IPS-NIHi7 (cell line): ENCODE measurements at regions not wholly inside any gene's neighbourhood (a gene's known extent, or its start where the extent isn't known, plus 50 kb on each side); places are given as distances from the start of the nearest gene placed in this dataset.
A peak's percentile ranks its signal among the peaks of the same experiment; 100 is the strongest.
"Not testable (repeated sequence)": the region's sequence is repeated elsewhere in the genome, so short reads cannot be mapped to it uniquely, and the experiment has no call there.

Experiments used
- DNase-seq: peaks from one replicate; pipeline ENCODE4 v3.0.0; 2012; ENCODE audit warnings: mixed read lengths; ENCODE audit errors: extremely low spot score

DNA sequence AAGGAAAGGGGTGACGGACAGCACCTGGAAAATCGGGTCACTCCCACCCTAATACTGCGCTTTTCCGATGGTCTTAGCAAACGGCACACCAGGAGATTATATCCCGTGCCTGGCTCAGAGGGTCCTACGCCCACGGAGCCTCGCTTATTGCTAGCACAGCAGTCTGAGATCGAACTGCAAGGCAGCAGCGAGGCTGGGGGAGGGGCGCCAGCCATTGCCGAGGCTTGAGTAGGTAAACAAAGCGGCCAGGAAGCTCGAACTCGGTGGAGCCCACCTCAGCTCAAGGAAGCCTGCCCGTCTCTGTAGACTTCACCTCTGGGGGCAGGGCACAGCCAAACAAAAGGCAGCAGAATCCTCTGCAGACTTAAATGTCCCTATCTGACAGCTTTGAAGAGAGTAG is 91.5 kb upstream of the MBIP start:
- DNase-seq = not testable (repeated sequence)

DNA sequence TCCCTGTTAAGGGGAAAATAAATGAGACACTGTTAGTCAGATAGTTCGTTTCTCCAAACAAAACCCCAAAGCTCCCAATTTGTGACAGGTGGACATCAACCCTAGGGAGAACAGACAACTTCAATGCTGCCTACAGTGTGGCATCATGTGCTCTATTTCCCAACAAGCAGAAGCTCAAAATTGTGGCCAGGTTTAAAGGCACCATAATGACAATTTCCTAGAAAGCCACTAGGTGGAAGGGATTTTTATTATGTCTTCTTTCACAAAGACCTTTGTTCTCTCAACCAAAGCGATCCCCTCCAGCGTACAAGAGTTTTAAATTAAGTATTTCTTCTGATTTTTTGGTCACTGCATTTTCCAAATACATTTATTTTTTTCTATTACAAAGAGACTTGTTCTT is 88.0 kb upstream of the MBIP start:
- no peak for DNase-seq

DNA sequence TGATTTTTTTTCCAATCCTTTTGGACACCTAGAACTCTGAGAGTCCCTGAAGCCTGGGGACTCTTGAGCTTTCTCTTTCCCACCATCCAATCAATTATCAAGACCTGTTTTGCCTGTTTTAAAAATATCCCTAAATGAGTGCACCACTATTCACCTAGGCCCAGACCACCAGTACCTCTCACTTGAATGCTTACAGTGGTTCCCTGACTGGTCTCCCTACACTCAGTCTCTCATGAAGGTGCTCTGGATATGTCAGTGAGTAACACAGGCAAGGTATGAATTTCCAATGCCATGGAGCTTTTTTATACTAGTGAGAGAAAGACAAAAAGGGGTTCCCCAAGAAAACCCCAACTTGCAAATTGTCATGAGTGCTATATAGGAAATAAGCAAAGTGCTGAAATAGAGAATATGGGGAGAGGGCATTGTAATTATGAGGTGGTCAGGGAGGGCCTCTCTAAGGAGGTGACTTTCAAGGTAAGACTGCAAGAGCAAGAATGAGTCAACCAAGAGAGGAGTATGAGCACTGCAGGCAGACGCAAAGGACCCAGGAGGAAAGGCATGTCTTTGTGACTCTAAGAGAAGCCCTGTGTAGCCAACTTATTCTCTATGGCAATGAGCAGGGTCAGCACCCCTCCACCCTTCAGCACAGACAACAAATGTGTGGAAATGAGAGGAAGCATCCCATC is 85.3 kb upstream of the MBIP start:
- no peak for DNase-seq

DNA sequence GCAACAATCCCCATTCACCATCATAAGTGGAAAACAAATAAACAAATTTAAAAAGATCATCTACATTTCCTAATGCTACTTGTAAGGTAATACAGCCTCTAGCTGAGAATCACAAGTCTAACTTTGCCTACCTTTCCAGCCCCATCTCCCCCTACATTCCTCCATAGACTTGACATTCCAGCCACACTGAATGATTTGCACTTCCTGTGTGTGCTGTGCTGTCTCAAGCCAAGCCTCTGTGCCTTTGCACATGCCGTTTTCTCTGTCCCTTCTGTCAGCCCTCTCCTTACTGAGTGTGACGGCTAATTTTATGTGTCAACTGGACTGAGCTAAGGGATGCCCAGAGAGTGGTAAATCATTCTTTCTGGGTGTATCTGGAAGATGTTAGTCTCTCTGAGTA is 82.4 kb upstream of the MBIP start:
- DNase-seq = no peak

DNA sequence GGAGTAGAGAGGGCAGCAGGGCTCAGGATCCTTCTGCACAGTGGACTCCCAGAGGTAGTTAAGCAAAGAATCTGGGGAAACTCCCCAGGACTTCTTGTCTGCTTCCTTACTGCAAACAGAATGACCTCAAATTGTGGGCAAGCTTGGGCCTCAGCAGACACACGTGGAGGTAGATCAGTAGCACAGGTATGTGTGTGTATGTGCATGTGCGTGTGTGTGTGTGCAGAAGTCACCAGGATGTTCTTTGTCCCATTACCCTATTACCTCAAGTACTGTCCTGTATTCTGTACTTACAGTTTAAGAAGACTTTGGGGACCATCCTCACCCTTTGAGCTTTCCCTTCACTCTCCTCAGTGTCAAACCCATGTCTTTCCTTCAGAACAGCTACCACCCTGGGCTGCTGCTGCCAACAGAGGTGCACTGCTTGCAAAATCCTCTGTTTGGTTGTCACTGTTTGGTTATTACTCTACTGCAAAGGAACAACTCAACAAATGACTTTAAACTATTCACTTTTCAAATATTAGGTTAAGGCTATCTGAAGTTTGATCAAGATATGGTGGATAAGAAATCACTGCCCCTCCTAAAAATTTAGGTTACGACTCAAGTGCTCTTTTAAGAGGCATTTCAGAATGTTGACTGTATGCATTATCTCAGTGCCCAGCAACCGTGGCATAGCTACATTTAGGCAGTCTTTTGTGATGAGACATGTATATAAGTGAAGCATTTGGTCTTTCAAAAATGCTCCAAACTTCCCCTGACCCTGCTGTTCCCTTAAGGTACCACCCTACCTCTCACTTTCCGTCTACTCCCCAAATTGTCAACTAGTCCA is 78.2 kb upstream of the MBIP start:
- DNase-seq = no peak

DNA sequence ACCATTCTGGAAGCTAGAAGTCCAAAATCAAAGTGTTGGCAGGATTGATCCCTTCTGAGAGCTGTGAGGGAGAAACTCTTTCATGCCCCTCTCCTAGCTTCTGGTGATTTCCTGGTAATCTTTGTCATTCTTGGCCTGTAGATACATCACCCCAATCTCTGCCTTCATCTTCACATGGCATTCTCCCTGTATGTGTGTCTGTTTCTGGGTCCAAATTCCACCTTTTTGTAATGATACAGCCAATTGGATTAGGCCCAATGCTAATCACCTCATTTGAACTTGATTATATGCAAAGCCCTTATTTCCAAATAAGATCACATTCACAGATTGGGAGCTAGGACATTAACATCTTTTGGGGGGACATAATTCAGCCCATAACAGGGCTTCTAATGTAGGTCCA is 76.9 kb upstream of the MBIP start:
- DNase-seq = no peak

DNA sequence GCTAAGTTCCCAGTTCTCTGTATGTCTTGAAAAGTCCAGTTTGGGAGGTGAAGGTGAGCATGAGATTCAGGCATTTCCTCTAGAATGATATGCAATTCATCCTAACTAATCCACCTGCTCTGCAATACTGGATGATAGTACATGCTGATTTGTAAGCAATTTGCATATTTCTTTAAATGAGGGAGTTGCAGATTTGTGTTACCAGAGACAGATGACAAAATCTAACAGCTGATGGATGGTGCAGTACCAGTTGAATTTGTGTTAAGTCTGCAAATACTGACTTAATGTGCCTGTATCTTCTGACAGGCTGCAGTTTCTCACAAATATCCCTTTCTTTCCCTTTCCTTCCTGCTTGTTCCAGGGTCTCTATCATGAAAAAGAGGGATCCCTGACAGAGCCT is 76.4 kb upstream of the MBIP start:
- no peak for DNase-seq

DNA sequence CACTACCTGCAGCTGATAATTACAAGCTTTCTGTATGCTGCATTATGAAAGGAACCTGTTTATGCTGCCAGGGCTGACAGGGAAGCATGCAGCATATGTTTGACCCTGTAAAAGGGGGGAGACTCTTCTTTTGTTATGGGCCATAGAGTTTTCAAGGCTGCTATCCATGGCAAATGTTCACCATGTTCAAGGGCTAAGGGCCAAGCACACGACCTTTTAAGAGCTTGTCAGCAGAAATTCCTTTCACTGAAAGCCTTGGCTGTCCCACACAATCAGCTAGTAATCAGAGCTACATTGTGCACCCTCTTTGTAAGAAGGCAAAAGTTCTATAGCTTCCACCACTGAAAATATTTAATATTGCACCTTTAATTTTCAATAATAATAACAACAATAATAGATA is 74.2 kb upstream of the MBIP start:
- no peak for DNase-seq

DNA sequence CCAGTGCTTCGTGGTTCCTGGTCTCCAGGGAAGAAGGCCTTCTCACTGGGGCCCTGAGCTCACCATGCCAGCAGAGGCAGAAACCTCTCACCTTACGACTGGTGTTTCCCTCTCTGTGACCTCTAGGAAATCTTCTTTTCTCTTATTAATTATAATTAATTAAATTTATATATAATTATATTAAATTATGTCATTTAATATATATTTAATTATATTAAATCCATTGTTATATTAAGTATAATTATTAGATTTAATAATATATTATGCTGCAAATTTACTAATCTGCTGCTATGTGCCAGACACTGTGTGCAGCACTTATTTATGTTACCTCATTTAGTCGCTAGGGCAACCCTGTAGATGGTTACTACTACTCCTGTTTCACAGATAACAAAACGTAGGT is 70.3 kb upstream of the MBIP start:
- no peak for DNase-seq

DNA sequence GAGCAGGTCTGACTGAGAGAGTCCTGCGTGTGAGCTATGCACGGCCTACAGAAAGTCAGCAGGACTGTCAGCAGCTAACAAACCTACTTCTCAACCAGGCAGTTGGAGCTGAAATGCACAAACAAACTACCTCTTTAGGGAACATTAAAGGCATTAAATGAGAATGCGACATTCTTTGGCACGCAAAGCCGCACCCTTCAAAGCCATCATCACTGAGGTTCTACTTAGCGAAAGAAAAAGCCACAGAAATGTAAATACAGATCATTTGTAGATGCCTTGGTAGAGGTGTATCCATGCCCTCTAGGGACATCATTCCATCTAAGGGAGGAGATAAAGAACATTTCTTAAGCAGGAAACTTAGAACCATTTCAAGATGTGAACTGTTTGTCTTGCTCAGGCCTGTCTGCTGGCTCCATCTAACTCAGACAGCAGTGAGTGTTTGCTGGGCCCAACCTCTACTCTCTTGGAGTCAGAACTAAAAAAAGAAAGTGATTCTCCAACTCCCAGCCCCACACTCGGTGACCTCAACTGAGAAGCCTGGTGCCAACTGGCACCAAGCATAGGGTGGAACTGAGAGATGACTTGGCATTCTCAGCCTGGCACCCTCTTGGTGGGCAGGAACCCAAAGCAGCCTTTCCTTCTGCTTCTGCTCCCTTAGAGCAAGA is 63.5 kb upstream of the MBIP start:
- DNase-seq = no peak

DNA sequence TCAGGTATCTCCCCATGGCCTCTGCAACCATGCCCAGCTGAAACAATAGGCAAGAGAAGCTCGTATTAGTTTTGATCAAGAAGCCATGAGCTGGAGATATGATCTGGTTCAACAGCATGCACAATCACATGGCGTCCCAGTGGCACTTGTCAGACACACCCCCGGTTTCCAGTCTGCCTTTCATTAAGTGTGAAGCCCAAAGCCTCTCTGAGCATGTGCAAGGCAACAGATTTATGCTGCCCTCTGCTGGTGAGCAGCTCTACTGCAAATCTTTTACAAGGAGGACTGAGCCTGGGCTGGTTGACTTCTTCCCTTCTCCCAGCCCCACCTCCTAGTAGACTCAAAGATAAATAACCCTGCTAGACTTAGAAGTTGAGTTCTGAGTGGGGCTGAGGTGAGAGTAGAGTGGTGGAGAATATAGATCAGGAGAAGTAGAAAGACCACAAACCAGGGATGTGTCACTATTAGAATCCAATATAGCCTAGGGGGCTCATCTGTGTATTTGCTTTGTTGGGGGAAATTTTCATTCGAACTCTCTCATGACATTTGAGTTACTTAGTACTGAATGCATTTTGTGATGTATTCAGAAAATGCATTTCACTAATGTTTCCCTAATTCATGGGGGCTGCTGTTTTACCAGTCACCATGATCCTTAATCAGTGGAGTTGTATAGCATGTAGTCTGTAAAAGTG is 53.7 kb upstream of the MBIP start:
- DNase-seq = peak; percentile 91
